CD4-positive, alpha-beta memory T cell (primary cell): ENCODE measurements at regions not wholly inside any gene's neighbourhood (a gene's known extent, or its start where the extent isn't known, plus 50 kb on each side); places are given as distances from the start of the nearest gene placed in this dataset.

Experiments
- CTCF ChIA-PET: fragments of 350-600 bp; sonication (Branson Sonifier 250); formaldehyde crosslinking; loops from one replicate; lab custom pipeline; 2021; ENCODE audit warnings: inconsistent platforms; ENCODE audit not compliant: partially characterized antibody; lab: Charles Lee
- POLR2A ChIA-PET: fragments of 350-600 bp; sonication (Branson Sonifier 250); formaldehyde crosslinking; loops from one replicate; lab custom pipeline; 2021; ENCODE audit not compliant: partially characterized antibody; lab: Charles Lee
- DNase-seq, 5 donors: peaks; one replicate each; pipeline versions ENCODE4 v3.0.0 to v3.0.0-alpha.2; 2020 to 2022; ENCODE audit warnings: mixed read lengths in 1 of 5
- H3K27ac ChIP-seq: one replicate; pipeline ENCODE4 v1.7.0; 2013; ENCODE audit warnings: low read depth, low read length
- H3K27me3 ChIP-seq: 2 replicates; pipeline ENCODE4 v1.7.0; 2013; ENCODE audit warnings: mild to moderate bottlenecking, low read length, moderate library complexity; ENCODE audit not compliant: insufficient read depth
- H3K36me3 ChIP-seq: 2 replicates; pipeline ENCODE4 v1.7.0; 2013; ENCODE audit warnings: mild to moderate bottlenecking, low read length, moderate library complexity; ENCODE audit not compliant: insufficient read depth
- H3K4me1 ChIP-seq: 2 replicates; pipeline ENCODE4 v1.7.0; 2013; ENCODE audit warnings: mild to moderate bottlenecking, low read length, moderate library complexity; ENCODE audit not compliant: insufficient read depth
- H3K4me3 ChIP-seq, 2 donors: one replicate each; pipeline ENCODE4 v1.7.0; 2013; ENCODE audit warnings: low read length in 2 of 2, mild to moderate bottlenecking in 1 of 2
- H3K9me3 ChIP-seq, 2 donors: one replicate each; pipeline ENCODE4 v1.7.0; 2013; ENCODE audit warnings: low read length in 2 of 2, control low read depth in 1 of 2; ENCODE audit not compliant: control insufficient read depth in 1 of 2
- H3K27ac Mint-ChIP-seq, 7 donors: one replicate each; pipeline ENCODE4 v1.8.0; 2020 to 2021; ENCODE audit warnings: mixed read lengths in 7 of 7, mild to moderate bottlenecking in 6 of 7, inconsistent platforms in 3 of 7, moderate library complexity in 3 of 7
- H3K27me3 Mint-ChIP-seq, 2 donors: one replicate each; pipeline ENCODE4 v1.8.0; 2020 to 2021; ENCODE audit warnings: mixed read lengths in 2 of 2
- H3K36me3 Mint-ChIP-seq, 2 donors: one replicate each; pipeline ENCODE4 v1.8.0; 2020 to 2021; ENCODE audit warnings: mixed read lengths in 2 of 2, inconsistent platforms in 1 of 2, mild to moderate bottlenecking in 1 of 2
- H3K4me1 Mint-ChIP-seq, 4 donors: one replicate each; pipeline ENCODE4 v1.8.0; 2020 to 2021; ENCODE audit warnings: mixed read lengths in 4 of 4, mild to moderate bottlenecking in 1 of 4
- H3K4me3 Mint-ChIP-seq, 8 donors: one replicate each; pipeline ENCODE4 v1.8.0; 2020 to 2021; ENCODE audit warnings: mixed read lengths in 8 of 8, mild to moderate bottlenecking in 7 of 8, moderate library complexity in 6 of 8, inconsistent platforms in 3 of 8
- H3K9me3 Mint-ChIP-seq, 8 donors: one replicate each; pipeline ENCODE4 v1.8.0; 2020 to 2021; ENCODE audit warnings: mixed read lengths in 8 of 8, mild to moderate bottlenecking in 5 of 8, inconsistent platforms in 3 of 8, moderate library complexity in 1 of 8
- intact Hi-C: fragments of 100-400 bp; cut with micrococcal nuclease; formaldehyde crosslinking; loops from one replicate; pipeline ENCODE4 v1.15.1; 2023

- DNase-seq: no peak
- Histone ChIP-seq H3K36me3 (no peaks in the 10 kb centered on the region), H3K27ac (no peak overlapping the region), H3K27me3 (no peaks in the 10 kb centered on the region), H3K4me3 (no peak overlapping the region), H3K4me1 (no peaks in the 10 kb centered on the region), H3K9me3 (no peaks in the 10 kb centered on the region)
- H3K4me3 Mint-ChIP-seq: no peak overlapping the region
- ChIA-PET CTCF (no interaction called here), POLR2A (no interaction called here)
- intact Hi-C loops: no loop called here
- no peak overlapping the region for H3K27ac Mint-ChIP-seq
- no peaks in the 10 kb centered on the region for H3K36me3 Mint-ChIP-seq
- no peaks in the 10 kb centered on the region for H3K4me1 Mint-ChIP-seq
- no peaks in the 10 kb centered on the region for H3K27me3 Mint-ChIP-seq
- peaks cover 0 to 3% (median 0%) of the 10 kb centered on the region in 8 donors for H3K9me3 Mint-ChIP-seq
These were observed 191.7 kb downstream of the ARRDC4 start for GRCh38 chr15:98152156-98152555.

GRCh38 chr15:98154863-98155262 lies 194.4 kb downstream of the ARRDC4 start:
- no peaks in the 10 kb centered on the region for H3K27me3 ChIP-seq
- no peaks in the 10 kb centered on the region for H3K9me3 ChIP-seq
- POLR2A ChIA-PET: no interaction called here
- DNase-seq: no peak
- Mint-ChIP-seq H3K27me3 (no peaks in the 10 kb centered on the region), H3K4me1 (peaks cover 5 to 12% (median 6%) of the 10 kb centered on the region in 4 donors), H3K4me3 (no peak overlapping the region), H3K27ac (no peak overlapping the region), H3K36me3 (no peaks in the 10 kb centered on the region), H3K9me3 (peaks cover 0 to 3% (median 0%) of the 10 kb centered on the region in 8 donors)
- H3K36me3 ChIP-seq: no peaks in the 10 kb centered on the region
- H3K4me3 ChIP-seq: no peak overlapping the region
- H3K4me1 ChIP-seq: peaks cover 4% of the 10 kb centered on the region
- intact Hi-C loops: no loop called here
- CTCF ChIA-PET: no interaction called here
- no peak overlapping the region for H3K27ac ChIP-seq

GRCh38 chr15:98155356-98155755 lies 194.9 kb downstream of the ARRDC4 start:
- intact Hi-C loops: no loop called here
- H3K36me3 Mint-ChIP-seq: no peaks in the 10 kb centered on the region
- no peak overlapping the region for H3K27ac ChIP-seq
- H3K4me1 ChIP-seq: peaks cover 8% of the 10 kb centered on the region
- ChIA-PET POLR2A (no interaction called here), CTCF (no interaction called here)
- H3K4me3 ChIP-seq: no peak overlapping the region
- no peak overlapping the region for H3K4me3 Mint-ChIP-seq
- no peaks in the 10 kb centered on the region for H3K9me3 ChIP-seq
- peak overlapping the region in 1 of 7 donors; percentile 3 for H3K27ac Mint-ChIP-seq
- no peaks in the 10 kb centered on the region for H3K27me3 Mint-ChIP-seq
- H3K9me3 Mint-ChIP-seq: peaks cover 0 to 3% (median 0%) of the 10 kb centered on the region in 8 donors
- no peak for DNase-seq
- H3K36me3 ChIP-seq: no peaks in the 10 kb centered on the region
- H3K27me3 ChIP-seq: no peaks in the 10 kb centered on the region
- peaks cover 10 to 17% (median 10%) of the 10 kb centered on the region in 4 donors for H3K4me1 Mint-ChIP-seq

GRCh38 chr15:98160236-98160635 lies 199.7 kb downstream of the ARRDC4 start:
- Histone ChIP-seq H3K9me3 (no peaks in the 10 kb centered on the region), H3K4me1 (peaks cover 19% of the 10 kb centered on the region), H3K36me3 (no peaks in the 10 kb centered on the region), H3K27me3 (no peaks in the 10 kb centered on the region), H3K27ac (no peak overlapping the region), H3K4me3 (no peak overlapping the region)
- Mint-ChIP-seq H3K4me3 (peak overlapping the region in 6 of 8 donors; percentile 17 to 75 (median 41)), H3K9me3 (no peaks in the 10 kb centered on the region), H3K36me3 (no peaks in the 10 kb centered on the region), H3K4me1 (peaks cover 16 to 34% (median 18%) of the 10 kb centered on the region in 4 donors), H3K27ac (peak overlapping the region in 6 of 7 donors; percentile 3 to 95 (median 53)), H3K27me3 (no peaks in the 10 kb centered on the region)
- CTCF ChIA-PET: interaction anchor here (1.3 kb wide), 1 partner anchor 18 kb away, joined by 4 read pairs; no protein-coding TSS in a partner anchor
- intact Hi-C loops: no loop called here
- DNase-seq: peak in 4 of 5 donors; percentile 38 to 57 (median 51)
- POLR2A ChIA-PET: no interaction called here

GRCh38 chr15:98163319-98164045 lies 203.0 kb downstream of the ARRDC4 start:
- Mint-ChIP-seq H3K4me3 (no peak overlapping the region), H3K27me3 (peaks cover 0 to 1% of the 10 kb centered on the region in 2 donors), H3K4me1 (peaks cover 16 to 34% (median 18%) of the 10 kb centered on the region in 4 donors), H3K9me3 (no peaks in the 10 kb centered on the region), H3K27ac (peak overlapping the region in 1 of 7 donors; percentile 44), H3K36me3 (no peaks in the 10 kb centered on the region)
- H3K4me1 ChIP-seq: peaks cover 19% of the 10 kb centered on the region
- H3K4me3 ChIP-seq: no peak overlapping the region
- DNase-seq: no peak
- POLR2A ChIA-PET: no interaction called here
- no peaks in the 10 kb centered on the region for H3K9me3 ChIP-seq
- H3K36me3 ChIP-seq: no peaks in the 10 kb centered on the region
- intact Hi-C loops: no loop called here
- H3K27me3 ChIP-seq: no peaks in the 10 kb centered on the region
- CTCF ChIA-PET: no interaction called here
- H3K27ac ChIP-seq: no peak overlapping the region

- POLR2A ChIA-PET: no interaction called here
- Mint-ChIP-seq H3K36me3 (no peaks in the 10 kb centered on the region), H3K27me3 (peaks cover 0 to 1% of the 10 kb centered on the region in 2 donors), H3K27ac (no peak overlapping the region), H3K9me3 (no peaks in the 10 kb centered on the region), H3K4me1 (peaks cover 14 to 24% (median 15%) of the 10 kb centered on the region in 4 donors), H3K4me3 (no peak overlapping the region)
- H3K4me1 ChIP-seq: peaks cover 18% of the 10 kb centered on the region
- no peak overlapping the region for H3K27ac ChIP-seq
- intact Hi-C loops: no loop called here
- H3K9me3 ChIP-seq: no peaks in the 10 kb centered on the region
- CTCF ChIA-PET: no interaction called here
- no peaks in the 10 kb centered on the region for H3K36me3 ChIP-seq
- DNase-seq: no peak
- no peak overlapping the region for H3K4me3 ChIP-seq
- no peaks in the 10 kb centered on the region for H3K27me3 ChIP-seq
These were observed 204.1 kb downstream of the ARRDC4 start for GRCh38 chr15:98164571-98164970.

GRCh38 chr15:98164986-98165385 lies 204.5 kb downstream of the ARRDC4 start:
- ChIA-PET CTCF (interaction anchor here (1.2 kb wide), 1 partner anchor 13 kb away, joined by 3 read pairs; no protein-coding TSS in a partner anchor), POLR2A (no interaction called here)
- DNase-seq: no peak
- Histone ChIP-seq H3K27me3 (no peaks in the 10 kb centered on the region), H3K27ac (no peak overlapping the region), H3K9me3 (no peaks in the 10 kb centered on the region), H3K4me3 (no peak overlapping the region), H3K36me3 (no peaks in the 10 kb centered on the region), H3K4me1 (peaks cover 14% of the 10 kb centered on the region)
- Mint-ChIP-seq H3K4me1 (peaks cover 10 to 20% (median 11%) of the 10 kb centered on the region in 4 donors), H3K9me3 (no peaks in the 10 kb centered on the region), H3K36me3 (no peaks in the 10 kb centered on the region), H3K4me3 (no peak overlapping the region), H3K27me3 (peaks cover 0 to 3% of the 10 kb centered on the region in 2 donors), H3K27ac (no peak overlapping the region)
- intact Hi-C loops: no loop called here
